ENCODE measurements at regions not wholly inside any gene's neighbourhood (a gene's known extent, or its start where the extent isn't known, plus 50 kb on each side); places are given as distances from the start of the nearest gene placed in this dataset.
A peak's percentile ranks its signal among the peaks of the same experiment; 100 is the strongest.

DNA sequence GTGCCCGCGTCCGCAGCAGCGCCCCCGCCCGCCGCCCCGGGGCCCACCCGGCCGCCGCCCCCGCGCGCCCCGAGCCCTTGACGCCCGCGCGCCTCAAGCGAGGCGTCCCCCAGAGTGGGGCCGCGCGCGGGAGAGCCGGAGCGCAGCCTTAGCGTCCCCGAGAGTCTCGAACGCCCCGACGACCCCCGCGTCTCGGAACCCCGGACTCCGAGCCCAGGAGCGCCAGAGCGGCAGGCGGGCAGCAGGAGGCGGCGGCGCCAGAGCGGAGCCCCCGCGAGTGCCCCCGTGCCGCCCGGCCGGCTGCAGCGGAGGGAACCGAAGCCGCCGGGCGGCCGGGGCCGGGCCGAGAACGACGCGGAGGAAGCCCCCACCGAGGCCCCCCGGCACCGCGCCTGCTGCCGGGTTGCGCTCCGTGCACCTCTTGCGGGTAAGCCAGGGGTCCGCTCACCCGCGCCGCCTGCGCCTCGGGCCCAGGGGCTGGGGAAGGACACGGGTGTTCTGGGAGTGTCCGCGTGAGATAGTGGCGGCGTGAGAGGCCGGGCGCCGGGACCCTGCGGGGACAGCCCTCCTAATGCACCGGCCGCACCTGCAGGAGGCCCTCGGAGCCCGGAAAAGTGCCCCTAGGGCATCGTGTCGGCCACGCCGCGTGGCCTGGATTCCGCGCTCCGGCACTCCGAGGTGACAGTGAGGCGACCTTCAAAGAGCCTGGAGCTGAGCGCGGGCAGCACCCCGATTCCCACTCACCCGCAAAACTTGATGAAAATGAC, 52.0 kb upstream of the ULK4 start:
- DNase-seq (ENCODE audit: extremely low read depth, low read depth), result no peak
- peak overlapping the region; percentile 82 for H3K4me3 ChIP-seq (replicated peaks; ENCODE audit: low read depth, low read length)
- no peak for TF ChIP-seq CTCF (IDR thresholded peaks at IDR 0.05; ENCODE audit: low read depth, low read length, missing control alignments)

DNA sequence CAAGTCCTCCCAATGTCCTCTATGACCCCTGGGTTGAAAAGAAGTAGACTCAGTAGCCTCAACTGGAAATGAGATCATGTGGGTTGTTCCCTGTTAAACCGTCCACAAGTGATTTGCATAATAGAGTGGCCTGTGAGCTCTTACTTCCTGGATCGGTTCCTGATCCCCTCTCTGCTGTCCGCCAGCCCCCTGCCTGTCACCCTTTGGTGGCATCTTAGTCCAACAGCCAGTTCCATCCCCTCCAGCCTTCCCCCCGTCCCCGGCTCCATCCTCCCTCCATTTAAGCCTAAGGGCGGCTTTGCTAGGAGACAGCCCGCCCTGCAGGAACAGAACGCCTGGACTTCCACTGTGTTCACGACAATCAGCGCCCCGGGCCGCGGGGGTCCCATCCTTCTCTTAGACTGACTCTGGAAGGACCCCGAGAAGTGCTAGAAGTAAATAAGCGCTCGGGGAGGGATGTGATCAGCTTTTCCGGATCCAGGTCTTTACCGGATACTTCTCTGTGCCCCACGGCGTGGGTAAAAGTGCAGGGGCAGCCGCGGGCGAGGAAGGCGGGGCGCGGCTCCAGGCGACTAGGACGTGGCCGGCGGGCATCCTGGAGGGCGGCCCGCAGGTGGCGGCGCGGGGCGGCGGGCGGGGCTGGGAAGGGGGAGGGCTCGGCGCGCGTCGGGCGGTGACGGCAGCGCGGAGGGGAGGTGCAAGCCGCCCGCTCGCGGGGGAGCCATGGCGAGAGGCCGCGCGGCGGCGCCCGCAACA, 51.2 kb upstream of the ULK4 start:
- no peak for DNase-seq (ENCODE audit: extremely low read depth, low read depth)
- TF ChIP-seq CTCF (IDR thresholded peaks at IDR 0.05; ENCODE audit: low read depth, low read length, missing control alignments), result no peak
- H3K4me3 ChIP-seq (replicated peaks; ENCODE audit: low read depth, low read length), result peak overlapping the region; percentile 82

GRCh38 chr3:42012383-42012934, 50.6 kb upstream of the ULK4 start:
- no peak overlapping the region for H3K4me3 ChIP-seq (replicated peaks; ENCODE audit: low read depth, low read length)
- no peak for TF ChIP-seq CTCF (IDR thresholded peaks at IDR 0.05; ENCODE audit: low read depth, low read length, missing control alignments)
- DNase-seq (ENCODE audit: extremely low read depth, low read depth), result no peak

Measured in HFF-Myc (cell line).